Endothelial cell of umbilical vein (primary cell): ENCODE measurements at regions not wholly inside any gene's neighbourhood (a gene's known extent, or its start where the extent isn't known, plus 50 kb on each side); places are given as distances from the start of the nearest gene placed in this dataset.

Experiments
- BruUV-seq: library from RNA; stranded (reverse); fragments of 400-500 nt; replicated peaks from 2 replicates; lab custom pipeline; 2021; lab: Mats Ljungman, UMichigan
- CTCF ChIA-PET: fragments of 300-600, 350-600 bp; sonication (Branson Sonifier 250); formaldehyde crosslinking; loops from one replicate; lab custom pipeline; 2021; ENCODE audit warnings: antibody characterized with exemption, inconsistent platforms; lab: Charles Lee
- POLR2A ChIA-PET: fragments of 300-600, 350-600 bp; sonication (Branson Sonifier 250); formaldehyde crosslinking; loops from one replicate; lab custom pipeline; 2021; ENCODE audit warnings: antibody characterized with exemption, inconsistent platforms; lab: Charles Lee
- DNase-seq: peaks from one replicate; pipeline ENCODE4 v3.0.0-alpha.2; 2011; ENCODE audit warnings: low read depth, low spot score
- FAIRE-seq: peaks from 2 replicates; lab custom pipeline; 2011; peaks lifted over from hg19 to GRCh38; lab: Jason Lieb, UNC
- H2AFZ ChIP-seq: 2 replicates; pipeline ENCODE4 v1.6.0; 2012; ENCODE audit warnings: low read depth, low read length, control low read depth, inconsistent platforms
- H3K27ac ChIP-seq: 2 replicates; pipeline ENCODE4 v1.5.1; 2011; ENCODE audit warnings: low read depth, mild to moderate bottlenecking, control low read depth, low read length, moderate library complexity; ENCODE audit not compliant: insufficient read depth
- H3K27me3 ChIP-seq, 2 experiments: 2 replicates each; pipeline versions ENCODE4 v1.6.0 to v1.6.1; 2011; ENCODE audit warnings: low read length in 2 of 2, mixed read lengths in 1 of 2; ENCODE audit not compliant: control insufficient read depth in 2 of 2, insufficient read depth in 2 of 2
- H3K36me3 ChIP-seq, 2 experiments: 2 replicates in 1 of 2; 3 replicates in 1 of 2; pipeline ENCODE4 v1.5.1; 2011; ENCODE audit warnings: low read length in 2 of 2, mild to moderate bottlenecking in 1 of 2, moderate library complexity in 1 of 2; ENCODE audit not compliant: control insufficient read depth in 2 of 2, insufficient read depth in 2 of 2; ENCODE audit errors: extremely low read depth in 1 of 2
- H3K4me1 ChIP-seq: 3 replicates; pipeline ENCODE4 v1.5.1; 2011; ENCODE audit warnings: mild to moderate bottlenecking, low read length; ENCODE audit not compliant: control insufficient read depth, insufficient read depth; ENCODE audit errors: extremely low read depth
- H3K4me2 ChIP-seq: 2 replicates; pipeline ENCODE4 v1.6.1; 2011; ENCODE audit warnings: low read length, control low read depth, mixed read lengths; ENCODE audit not compliant: insufficient read depth
- H3K4me3 ChIP-seq, 3 experiments: fragments of 200-600 bp in 1 of 3; sonication (generic), shearing (Covaris generic) in 1 of 3; replicated peaks in 1 of 3; 2 replicates each; pipeline ENCODE4 v1.5.1; 2011 to 2016; ENCODE audit warnings: control low read depth in 3 of 3, low read length in 3 of 3, mild to moderate bottlenecking in 2 of 3, inconsistent platforms in 1 of 3, low read depth in 1 of 3, moderate library complexity in 1 of 3; ENCODE audit not compliant: insufficient read depth in 1 of 3
- H3K79me2 ChIP-seq: 2 replicates; pipeline ENCODE4 v1.6.0; 2012; ENCODE audit warnings: low read length, inconsistent platforms; ENCODE audit not compliant: control insufficient read depth, insufficient read depth
- H3K9ac ChIP-seq: replicated peaks from 2 replicates; pipeline ENCODE3; 2011; ENCODE audit warnings: low read length, control low read depth; ENCODE audit not compliant: insufficient read depth; ENCODE audit errors: extremely low read depth
- H3K9me1 ChIP-seq: replicated peaks from 3 replicates; pipeline ENCODE4 v1.6.0; 2011; ENCODE audit warnings: mild to moderate bottlenecking, low read length; ENCODE audit not compliant: control insufficient read depth, insufficient read depth; ENCODE audit errors: extremely low read depth
- H3K9me3 ChIP-seq: replicated peaks from 2 replicates; pipeline ENCODE4 v1.5.1; 2012; ENCODE audit warnings: low read length, inconsistent platforms; ENCODE audit not compliant: control insufficient read depth, insufficient read depth
- H4K20me1 ChIP-seq: replicated peaks from 2 replicates; pipeline ENCODE3; 2011; ENCODE audit warnings: mild to moderate bottlenecking, low read length; ENCODE audit not compliant: control insufficient read depth, insufficient read depth; ENCODE audit errors: extremely low read depth
- CTCF ChIP-seq, 2 donors: IDR thresholded peaks; 1 replicate in 1 of 2; 2 replicates in 1 of 2; pipeline ENCODE4 v1.5.1; 2011; ENCODE audit warnings: low read length in 2 of 2, mild to moderate bottlenecking in 2 of 2, moderate library complexity in 2 of 2, control low read depth in 1 of 2, inconsistent platforms in 1 of 2, low read depth in 1 of 2; ENCODE audit not compliant: insufficient read depth in 1 of 2; ENCODE audit errors: extremely low read depth in 1 of 2
- EZH2 ChIP-seq: IDR thresholded peaks from 2 replicates; pipeline ENCODE4 v1.6.1; 2012; ENCODE audit warnings: borderline replicate concordance, low read depth, mild to moderate bottlenecking, moderate library complexity, low read length, inconsistent platforms; ENCODE audit not compliant: severe bottlenecking
- FOS ChIP-seq: IDR thresholded peaks from 2 replicates; pipeline ENCODE4 v1.6.1; 2011; ENCODE audit warnings: mild to moderate bottlenecking, low read length, moderate library complexity, borderline replicate concordance; ENCODE audit not compliant: insufficient read depth
- GATA2 ChIP-seq: IDR thresholded peaks from 2 replicates; pipeline ENCODE4 v1.7.0; 2011; ENCODE audit warnings: low read depth, mild to moderate bottlenecking, moderate library complexity, mixed read lengths, low read length; ENCODE audit not compliant: insufficient read length, insufficient read depth
- JUN ChIP-seq: IDR thresholded peaks from 2 replicates; pipeline ENCODE4 v1.6.1; 2011; ENCODE audit warnings: borderline replicate concordance, low read depth; ENCODE audit not compliant: insufficient read length, insufficient read depth
- MAX ChIP-seq: IDR thresholded peaks from 2 replicates; pipeline ENCODE4 v1.6.1; 2011; ENCODE audit not compliant: insufficient read depth, insufficient read length
- MYC ChIP-seq: IDR thresholded peaks from one replicate; pipeline ENCODE4 v1.6.1; 2011; ENCODE audit warnings: mild to moderate bottlenecking, low read depth, low read length
- POLR2A ChIP-seq: IDR thresholded peaks from 2 replicates; pipeline ENCODE4 v1.6.1; 2012; ENCODE audit warnings: low read depth, mild to moderate bottlenecking, control low read depth, low read length
- POLR2AphosphoS5 ChIP-seq: IDR thresholded peaks from 2 replicates; pipeline ENCODE4 v1.6.1; 2012; ENCODE audit warnings: low read depth, mild to moderate bottlenecking, control low read depth, low read length, moderate library complexity; ENCODE audit not compliant: insufficient read depth
- dilution Hi-C: fragments of 300-500 bp; cut with MboI; formaldehyde crosslinking; loops from one replicate; pipeline ENCODE4 v1.15.0; 2019; ENCODE audit warnings: low sequenced_read_pairs; ENCODE audit not compliant: extremely low pct_ligation_motif_present
- intact Hi-C: fragments of 100-400 bp; cut with micrococcal nuclease; formaldehyde crosslinking; loops from one replicate; pipeline ENCODE4 v1.10.0; 2022

- Histone ChIP-seq H3K27me3 (no peaks in the 10 kb centered on the region), H3K4me3 (no peak overlapping the region), H3K79me2 (no peaks in the 10 kb centered on the region), H3K9me3 (no peaks in the 10 kb centered on the region), H2AFZ (no peak overlapping the region), H3K4me1 (no peaks in the 10 kb centered on the region), H3K36me3 (no peaks in the 10 kb centered on the region), H3K4me2 (no peak overlapping the region), H3K27ac (no peak overlapping the region), H3K9ac (no peak overlapping the region), H3K9me1 (no peaks in the 10 kb centered on the region), H4K20me1 (no peaks in the 10 kb centered on the region)
- BruUV-seq, result no TSS peak
- POLR2A ChIA-PET, result interaction anchor here (0.8 kb wide), 1 partner anchor 33 kb away, joined by 3 read pairs; no protein-coding TSS in a partner anchor
- CTCF ChIA-PET, result interaction anchor here (1.1 to 2.0 kb wide), 2 partner anchors 29 to 880 kb away, joined by 3 to 8 read pairs; no protein-coding TSS in a partner anchor
- intact Hi-C loops, result no loop called here
- dilution Hi-C loops, result no loop called here
- DNase-seq (no peak), FAIRE-seq (no peak)
- TF ChIP-seq CTCF (IDR thresholded peaks at IDR 0.05; ENCODE audit: extremely low read depth in 1 of 2, insufficient read depth in 1 of 2, low read depth in 1 of 2, low read length in 2 of 2), result no peak
- no peak for TF ChIP-seq MYC
- no peak for TF ChIP-seq JUN
- no peak for TF ChIP-seq MAX
- TF ChIP-seq EZH2, result no peak
- no peak for TF ChIP-seq POLR2AphosphoS5
- TF ChIP-seq FOS, result no peak
- no peak for TF ChIP-seq POLR2A
- TF ChIP-seq GATA2, result no peak
Observed at GRCh38 chr1:168468042-168468809, 75.6 kb downstream of the XCL2 start.
